Iris pigment epithelial cell (primary cell): ENCODE measurements at regions not wholly inside any gene's neighbourhood (a gene's known extent, or its start where the extent isn't known, plus 50 kb on each side); places are given as distances from the start of the nearest gene placed in this dataset.
A peak's percentile ranks its signal among the peaks of the same experiment; 100 is the strongest.

Source experiments
- DNase-seq: peaks from one replicate; pipeline ENCODE4 v3.0.0-alpha.2; 2011; ENCODE audit warnings: low read depth

GRCh38 chr11:128193615-128194014, 393.7 kb downstream of the ETS1 start:
- no peak for DNase-seq

GRCh38 chr11:128190312-128190711, 397.0 kb downstream of the ETS1 start:
- no peak for DNase-seq

GRCh38 chr11:128189823-128190222, 397.5 kb downstream of the ETS1 start:
- DNase-seq, result no peak

GRCh38 chr11:128188346-128189004, 398.9 kb downstream of the ETS1 start:
- DNase-seq, result no peak

GRCh38 chr11:128187835-128188234, 399.5 kb downstream of the ETS1 start:
- no peak for DNase-seq

- DNase-seq, result no peak
These were observed 400.0 kb downstream of the ETS1 start for GRCh38 chr11:128187377-128187776.

GRCh38 chr11:128184981-128185380, 402.4 kb downstream of the ETS1 start:
- no peak for DNase-seq

- no peak for DNase-seq
These were observed 404.5 kb downstream of the ETS1 start for GRCh38 chr11:128182844-128183243.

- no peak for DNase-seq
These were observed 405.4 kb downstream of the ETS1 start for GRCh38 chr11:128181984-128182383.

GRCh38 chr11:128181088-128181480, 406.3 kb downstream of the ETS1 start:
- peak; percentile 82 for DNase-seq

GRCh38 chr11:128180441-128181087, 406.8 kb downstream of the ETS1 start:
- peak; percentile 93 for DNase-seq

GRCh38 chr11:128179512-128179911, 407.8 kb downstream of the ETS1 start:
- DNase-seq, result no peak

GRCh38 chr11:128179039-128179438, 408.3 kb downstream of the ETS1 start:
- DNase-seq, result no peak

GRCh38 chr11:128174465-128175291, 412.7 kb downstream of the ETS1 start:
- peak; percentile 85 for DNase-seq

- peak; percentile 86 for DNase-seq
These were observed 415.1 kb downstream of the ETS1 start for GRCh38 chr11:128172046-128172878.

- DNase-seq, result peak; percentile 22
These were observed 415.9 kb downstream of the ETS1 start for GRCh38 chr11:128171506-128171905.

GRCh38 chr11:128165572-128165971, 421.8 kb downstream of the ETS1 start:
- DNase-seq, result no peak

GRCh38 chr11:128164080-128164741, 423.1 kb downstream of the ETS1 start:
- DNase-seq, result no peak

GRCh38 chr11:128161994-128162393, 425.4 kb downstream of the ETS1 start:
- DNase-seq, result no peak

- no peak for DNase-seq
These were observed 425.9 kb downstream of the ETS1 start for GRCh38 chr11:128161436-128161835.

- no peak for DNase-seq
These were observed 428.5 kb downstream of the ETS1 start for GRCh38 chr11:128158860-128159259.
